NCI-H446 treated with DMSO at 0.1 percent for 48 hours (cell line): ENCODE measurements at regions not wholly inside any gene's neighbourhood (a gene's known extent, or its start where the extent isn't known, plus 50 kb on each side); places are given as distances from the start of the nearest gene placed in this dataset.
A peak's percentile ranks its signal among the peaks of the same experiment; 100 is the strongest.
"Not testable (repeated sequence)": the region's sequence is repeated elsewhere in the genome, so short reads cannot be mapped to it uniquely, and the experiment has no call there.

Experiments used
- DNase-seq: peaks from one replicate; lab custom pipeline; 2025; lab: John Stamatoyannopoulos, UW

- no peak for DNase-seq
These were observed 57.5 kb upstream of the TRA2B start for GRCh38 chr3:185995352-185995751.

DNA sequence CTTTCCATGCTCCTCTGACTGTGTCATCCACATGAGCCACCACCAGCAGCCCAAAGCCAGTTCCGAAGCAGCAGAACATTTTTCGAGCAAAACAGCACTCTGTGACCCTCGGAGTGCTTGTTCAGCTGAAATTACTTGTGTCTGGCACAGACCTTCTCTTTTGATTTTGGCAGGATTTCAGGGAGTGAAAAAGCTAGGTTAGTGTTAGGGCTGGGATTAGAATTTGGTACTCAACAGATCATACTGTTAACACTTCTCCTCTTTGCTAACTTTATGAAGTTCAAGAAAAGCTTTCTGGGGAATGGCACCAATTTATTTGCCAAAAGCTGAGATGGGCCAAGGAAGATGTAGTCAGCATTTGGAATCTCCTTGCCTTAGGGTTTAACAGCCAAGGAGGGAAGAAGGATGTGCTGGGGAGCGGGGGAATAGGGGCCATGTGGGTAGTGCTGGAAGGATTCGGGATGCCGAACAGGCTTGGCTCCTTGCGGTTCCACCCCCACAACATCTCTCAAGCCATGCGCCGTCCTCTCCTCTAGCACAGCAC lies 55.1 kb upstream of the TRA2B start:
- DNase-seq, result no peak

DNA sequence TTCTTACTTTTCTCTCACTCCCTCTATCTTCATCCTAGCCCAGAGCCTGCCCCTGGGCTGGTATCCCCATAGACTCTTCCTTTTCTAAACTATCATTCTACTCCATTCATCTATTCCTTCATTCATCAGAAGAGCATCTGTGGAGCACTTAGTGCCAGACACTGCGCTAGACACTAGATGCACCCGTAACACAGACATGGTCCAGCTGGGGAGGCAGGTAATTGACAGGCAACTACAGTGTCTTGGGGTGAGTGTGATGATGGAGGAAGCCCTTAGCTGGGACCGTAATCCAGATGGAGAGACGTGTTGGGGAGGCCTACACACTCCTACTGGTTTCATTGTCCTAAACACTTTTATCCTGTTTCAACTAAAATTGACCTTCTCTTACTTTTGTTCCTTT lies 53.2 kb upstream of the TRA2B start:
- DNase-seq, result not testable (repeated sequence)

- DNase-seq, result no peak
These were observed 51.7 kb upstream of the TRA2B start for GRCh38 chr3:185989511-185989910.

DNA sequence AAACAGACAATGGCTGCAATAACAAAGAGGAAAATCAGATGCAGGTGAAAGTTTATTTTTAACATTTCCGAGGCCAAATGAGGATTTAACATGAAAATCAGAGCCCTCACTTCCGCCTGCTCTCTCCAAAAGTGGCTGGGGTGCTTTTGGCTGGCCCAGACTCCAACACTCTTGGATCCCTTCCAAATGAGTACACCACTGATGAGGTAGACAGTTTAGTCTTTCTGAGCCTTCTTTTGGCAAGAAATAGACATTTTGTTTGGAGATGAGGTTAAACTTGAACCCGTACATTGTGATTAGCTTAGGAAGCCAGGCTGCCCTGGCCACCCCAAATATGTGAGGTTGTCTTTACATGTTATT lies 51.0 kb upstream of the TRA2B start:
- DNase-seq, result peak; percentile 55

DNA sequence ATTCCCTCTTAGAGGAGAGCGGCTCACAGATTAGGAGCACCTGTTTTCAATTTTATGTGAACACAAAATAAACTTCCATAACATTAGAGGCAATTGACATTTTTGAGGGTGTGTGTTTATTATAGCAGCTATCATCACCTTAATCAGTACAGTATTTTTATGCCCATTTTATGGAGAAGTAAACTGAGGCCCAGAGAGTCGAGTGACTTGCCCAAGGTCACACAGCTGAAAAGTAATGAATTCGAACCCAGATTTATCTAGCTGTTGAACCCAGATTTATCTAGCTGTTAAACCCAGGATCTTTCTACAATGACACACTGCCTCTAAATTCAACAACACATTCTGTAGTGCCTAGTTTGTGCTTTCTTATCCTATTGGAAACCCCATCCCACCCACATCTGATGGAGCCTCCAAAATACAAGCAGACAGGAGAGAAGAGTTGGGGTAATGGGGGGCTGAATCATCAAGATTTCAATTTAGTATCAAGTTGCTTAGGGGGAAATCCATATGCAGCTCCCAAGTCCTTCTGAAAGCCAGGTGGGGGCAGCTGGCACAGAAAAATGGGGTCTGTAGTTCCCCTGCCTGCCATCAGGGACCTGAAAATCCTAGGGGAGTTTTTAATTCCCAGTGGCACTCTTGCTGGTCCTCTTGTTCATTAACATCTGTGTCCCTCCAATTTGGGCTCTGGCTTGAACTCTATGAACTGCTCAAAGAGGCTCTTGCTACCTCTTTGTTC lies 50.4 kb upstream of the TRA2B start:
- DNase-seq, result no peak
